ENCODE measurements at regions not wholly inside any gene's neighbourhood (a gene's known extent, or its start where the extent isn't known, plus 50 kb on each side); places are given as distances from the start of the nearest gene placed in this dataset. TPM values are rescaled to one million over a fixed set of nuclear protein-coding genes. Genes with fewer than 3 reads are reported as not detected.

- Histone ChIP-seq H4K20me1 (ENCODE audit: insufficient read depth, low read length) (no peaks in the 10 kb centered on the region), H3K9me3 (ENCODE audit: low read depth, low read length) (no peaks in the 10 kb centered on the region), H3K4me1 (ENCODE audit: insufficient read depth, low read length) (peaks cover 5% of the 10 kb centered on the region), H3K79me2 (ENCODE audit: insufficient read depth, low read length) (no peaks in the 10 kb centered on the region), H3K27ac (ENCODE audit: low read depth, low read length) (no peak overlapping the region), H2AFZ (ENCODE audit: low read length) (no peak overlapping the region), H3K36me3 (ENCODE audit: insufficient read depth, low read length) (no peaks in the 10 kb centered on the region), H3K27me3 (ENCODE audit: insufficient read depth, low read length) (no peaks in the 10 kb centered on the region), H3K4me3 (ENCODE audit: insufficient read depth, low read length) (no peak overlapping the region), H3K4me2 (ENCODE audit: insufficient read depth, low read length) (no peak overlapping the region)
- DNase-seq (ENCODE audit: insufficient read length, low spot score, missing footprints) = no peak
- TF ChIP-seq CTCF (IDR thresholded peaks at IDR 0.05; ENCODE audit: extremely low read depth, low read depth, low read length) = no peak
Observed at GRCh38 chr4:168028970-168029597, 63.3 kb upstream of the ANXA10 start.

- no peak for TF ChIP-seq CTCF (IDR thresholded peaks at IDR 0.05; ENCODE audit: extremely low read depth, low read depth, low read length)
- Histone ChIP-seq H3K4me2 (ENCODE audit: insufficient read depth, low read length) (no peak overlapping the region), H3K4me1 (ENCODE audit: insufficient read depth, low read length) (no peaks in the 10 kb centered on the region)
Observed at GRCh38 chr4:168037676-168038075, 54.7 kb upstream of the ANXA10 start.

GRCh38 chr4:168039593-168039992 is 52.7 kb upstream of the ANXA10 start:
- DNase-seq (ENCODE audit: insufficient read length, low spot score, missing footprints) = no peak
- no peak overlapping the region for H2AFZ ChIP-seq (ENCODE audit: low read length)
- no peaks in the 10 kb centered on the region for H3K4me1 ChIP-seq (ENCODE audit: insufficient read depth, low read length)
- H3K4me2 ChIP-seq (ENCODE audit: insufficient read depth, low read length) = no peak overlapping the region
- H3K27ac ChIP-seq (ENCODE audit: low read depth, low read length) = no peak overlapping the region
- H3K9me3 ChIP-seq (ENCODE audit: low read depth, low read length) = no peaks in the 10 kb centered on the region
- no peak overlapping the region for H3K4me3 ChIP-seq (ENCODE audit: insufficient read depth, low read length)
- H3K27me3 ChIP-seq (ENCODE audit: insufficient read depth, low read length) = no peaks in the 10 kb centered on the region
- H3K79me2 ChIP-seq (ENCODE audit: insufficient read depth, low read length) = no peaks in the 10 kb centered on the region
- no peak for TF ChIP-seq CTCF (IDR thresholded peaks at IDR 0.05; ENCODE audit: extremely low read depth, low read depth, low read length)
- no peaks in the 10 kb centered on the region for H4K20me1 ChIP-seq (ENCODE audit: insufficient read depth, low read length)
- H3K36me3 ChIP-seq (ENCODE audit: insufficient read depth, low read length) = no peaks in the 10 kb centered on the region

More at GRCh38 chr4:168037676-168038075, 54.7 kb upstream of the ANXA10 start:
- no peak overlapping the region for H3K4me3 ChIP-seq (ENCODE audit: insufficient read depth, low read length)
- H3K36me3 ChIP-seq (ENCODE audit: insufficient read depth, low read length) = no peaks in the 10 kb centered on the region
- H3K27me3 ChIP-seq (ENCODE audit: insufficient read depth, low read length) = no peaks in the 10 kb centered on the region
- no peaks in the 10 kb centered on the region for H3K79me2 ChIP-seq (ENCODE audit: insufficient read depth, low read length)
- no peak overlapping the region for H3K27ac ChIP-seq (ENCODE audit: low read depth, low read length)
- H3K9me3 ChIP-seq (ENCODE audit: low read depth, low read length) = no peaks in the 10 kb centered on the region
- H2AFZ ChIP-seq (ENCODE audit: low read length) = no peak overlapping the region
- no peaks in the 10 kb centered on the region for H4K20me1 ChIP-seq (ENCODE audit: insufficient read depth, low read length)
- DNase-seq (ENCODE audit: insufficient read length, low spot score, missing footprints) = no peak

Small RNA genes lying in the stretch of these regions (small RNA-seq; reads per million reads assigned to genes)
- gene RN7SL776P = not detected
